Large intestine (tissue), 3 donors: ENCODE measurements at regions not wholly inside any gene's neighbourhood (a gene's known extent, or its start where the extent isn't known, plus 50 kb on each side); places are given as distances from the start of the nearest gene placed in this dataset.

ENCODE experiments used
- DNase-seq, 2 donors: peaks; one replicate each; pipeline versions ENCODE4 v3.0.0 to v3.0.0-alpha.2; 2013
- H3K27ac ChIP-seq: one replicate; pipeline ENCODE4 v1.5.1; 2013; ENCODE audit warnings: low read length
- H3K27me3 ChIP-seq: 2 replicates; pipeline ENCODE4 v1.6.1; 2013; ENCODE audit warnings: low read length; ENCODE audit not compliant: control insufficient read depth, insufficient read depth
- H3K36me3 ChIP-seq: 2 replicates; pipeline ENCODE4 v1.6.1; 2013; ENCODE audit warnings: low read length; ENCODE audit not compliant: control insufficient read depth, insufficient read depth
- H3K4me1 ChIP-seq: one replicate; pipeline ENCODE4 v1.6.1; 2013; ENCODE audit warnings: low read length; ENCODE audit not compliant: control insufficient read depth, insufficient read depth
- H3K4me3 ChIP-seq: one replicate; pipeline ENCODE4 v1.5.1; 2013; ENCODE audit warnings: low read length
- H3K9me3 ChIP-seq: one replicate; pipeline ENCODE4 v1.6.1; 2013; ENCODE audit warnings: mild to moderate bottlenecking, low read depth, low read length, moderate library complexity; ENCODE audit not compliant: control insufficient read depth
- WGBS: methylation state at CpG from one replicate; pipeline ENCODE4 v1.1.5; 2013; ENCODE audit warnings: low lambda C conversion rate; ENCODE audit not compliant: insufficient coverage; 5-methylcytosine and 5-hydroxymethylcytosine counted together

DNA sequence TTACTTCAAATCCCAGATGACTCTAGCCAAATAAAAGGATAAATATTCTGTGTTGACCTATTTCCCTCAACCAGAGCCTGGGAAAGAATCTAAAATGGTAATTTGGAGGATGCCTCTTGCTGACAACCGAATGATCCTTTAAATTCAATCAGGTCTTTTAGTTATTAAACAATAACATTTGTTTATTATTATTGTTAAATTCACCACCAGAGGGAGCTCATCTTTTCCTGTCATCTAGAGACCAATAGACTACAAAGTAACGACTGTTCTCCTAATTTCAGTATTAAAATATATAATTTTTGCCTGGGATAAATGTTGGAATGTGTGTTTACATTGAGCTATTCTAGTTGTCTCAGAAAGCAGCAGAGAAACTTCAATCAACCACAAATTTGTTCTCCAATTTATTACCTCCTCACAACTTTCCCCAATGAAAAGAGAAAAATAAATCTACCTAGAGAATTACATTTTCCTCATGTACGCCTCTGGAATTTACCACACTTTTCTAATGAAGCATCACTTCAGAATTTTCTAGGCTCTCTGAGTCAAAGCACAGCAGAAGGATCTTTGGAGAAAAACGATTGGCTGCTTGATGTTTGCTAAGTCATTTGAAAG lies 142.7 kb downstream of the SCG2 start:
- no peak for DNase-seq
- Histone ChIP-seq H3K4me1 (no peaks in the 10 kb centered on the region), H3K27me3 (no peaks in the 10 kb centered on the region), H3K27ac (no peak overlapping the region), H3K36me3 (no peaks in the 10 kb centered on the region), H3K4me3 (no peak overlapping the region), H3K9me3 (no peaks in the 10 kb centered on the region)
- 27% methylated on average over 2 of the region's 4 CpGs for WGBS

DNA sequence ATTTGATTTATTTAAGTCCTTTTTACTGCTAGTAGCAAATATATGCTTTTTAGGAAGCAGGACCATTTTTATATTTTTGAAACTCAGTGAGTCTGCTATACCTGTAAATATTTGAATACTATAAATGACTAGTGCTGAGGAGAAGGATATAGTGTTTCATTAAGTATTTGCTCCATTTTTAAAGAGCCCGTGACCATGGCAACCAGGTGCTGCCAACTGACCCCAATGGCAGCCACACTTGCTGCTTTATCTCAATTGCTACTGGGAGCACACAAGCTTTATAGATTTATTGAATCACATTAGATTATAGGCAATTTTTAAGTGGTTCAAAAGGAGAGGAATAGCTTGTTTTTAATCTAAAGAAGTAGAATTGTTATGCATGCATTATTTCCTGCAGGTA lies 142.0 kb downstream of the SCG2 start:
- Histone ChIP-seq H3K36me3 (no peaks in the 10 kb centered on the region), H3K4me1 (no peaks in the 10 kb centered on the region), H3K27ac (no peak overlapping the region), H3K4me3 (no peak overlapping the region), H3K9me3 (no peaks in the 10 kb centered on the region), H3K27me3 (no peaks in the 10 kb centered on the region)
- WGBS, result no CpG with 5 or more reads among the region's 1 CpG
- DNase-seq, result no peak

DNA sequence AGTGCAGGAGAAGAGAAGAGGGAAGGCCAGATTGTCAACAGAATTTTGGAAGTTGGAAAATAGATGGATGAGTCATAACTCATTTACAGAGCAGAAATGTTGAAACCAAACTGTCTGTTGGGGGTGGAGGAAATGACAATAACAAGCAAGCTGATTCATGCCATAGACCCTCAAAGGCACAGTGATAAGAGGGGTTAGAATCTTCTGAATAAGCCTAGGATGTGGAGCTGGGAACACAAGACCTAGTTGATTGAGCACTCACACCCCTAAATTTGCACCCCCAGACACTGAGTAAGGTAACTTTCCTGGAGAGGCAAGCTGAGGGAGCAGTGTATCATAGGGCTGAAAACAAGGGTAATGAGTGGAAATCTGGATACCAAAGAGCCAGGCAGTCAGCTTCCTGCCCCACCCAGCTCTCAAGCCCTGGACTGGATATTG lies 141.4 kb downstream of the SCG2 start:
- H3K9me3 ChIP-seq, result no peaks in the 10 kb centered on the region
- H3K4me3 ChIP-seq, result no peak overlapping the region
- H3K4me1 ChIP-seq, result no peaks in the 10 kb centered on the region
- no peaks in the 10 kb centered on the region for H3K27me3 ChIP-seq
- H3K36me3 ChIP-seq, result no peaks in the 10 kb centered on the region
- H3K27ac ChIP-seq, result no peak overlapping the region
- DNase-seq, result no peak

DNA sequence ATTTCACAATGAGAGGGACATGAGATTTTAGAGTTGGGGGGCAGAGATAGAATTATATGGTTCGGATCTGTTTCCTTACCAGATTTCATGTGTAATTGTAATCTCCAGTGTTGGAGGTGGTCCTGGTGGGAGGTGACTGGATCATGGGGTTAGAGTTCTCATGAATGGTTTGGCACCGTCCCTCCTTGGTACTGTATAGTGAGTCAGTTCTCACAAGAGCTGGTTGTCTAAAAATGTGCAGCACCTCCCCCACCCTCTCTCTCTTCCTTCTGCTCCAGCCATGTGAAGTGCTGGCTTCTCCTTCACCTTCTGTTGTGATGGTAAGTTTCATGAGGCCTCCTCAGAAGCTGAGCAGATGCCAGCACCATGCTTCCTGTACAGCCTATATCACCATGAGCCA lies 138.1 kb downstream of the SCG2 start:
- no peaks in the 10 kb centered on the region for H3K4me1 ChIP-seq
- WGBS, result no CpG with 5 or more reads among the region's 2 CpGs
- no peaks in the 10 kb centered on the region for H3K36me3 ChIP-seq
- no peak overlapping the region for H3K4me3 ChIP-seq
- no peaks in the 10 kb centered on the region for H3K27me3 ChIP-seq
- H3K27ac ChIP-seq, result no peak overlapping the region
- no peak for DNase-seq
- no peaks in the 10 kb centered on the region for H3K9me3 ChIP-seq

DNA sequence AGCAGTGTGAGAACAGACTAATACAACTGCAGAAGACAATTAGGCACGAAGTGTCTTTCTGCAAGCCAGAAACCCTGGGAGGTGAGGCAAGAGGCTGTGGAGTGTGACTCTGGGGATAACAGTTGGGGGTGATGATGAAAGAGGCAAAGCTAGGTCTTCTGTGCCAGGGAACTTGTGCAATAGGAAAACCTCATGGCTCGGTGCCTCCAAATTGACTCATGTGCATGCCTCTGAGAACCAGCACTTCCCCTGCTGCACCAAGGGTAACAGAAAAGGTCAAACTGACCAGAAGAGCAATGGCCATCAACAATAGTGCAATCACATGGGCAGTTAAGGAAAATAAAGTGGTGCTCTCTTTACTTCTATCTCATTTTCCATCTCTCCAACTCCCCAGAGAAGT lies 136.4 kb downstream of the SCG2 start:
- H3K4me1 ChIP-seq, result no peaks in the 10 kb centered on the region
- no peak for DNase-seq
- H3K36me3 ChIP-seq, result no peaks in the 10 kb centered on the region
- no CpG with 5 or more reads among the region's 2 CpGs for WGBS
- H3K27me3 ChIP-seq, result no peaks in the 10 kb centered on the region
- H3K9me3 ChIP-seq, result no peaks in the 10 kb centered on the region
- no peak overlapping the region for H3K4me3 ChIP-seq
- no peak overlapping the region for H3K27ac ChIP-seq

DNA sequence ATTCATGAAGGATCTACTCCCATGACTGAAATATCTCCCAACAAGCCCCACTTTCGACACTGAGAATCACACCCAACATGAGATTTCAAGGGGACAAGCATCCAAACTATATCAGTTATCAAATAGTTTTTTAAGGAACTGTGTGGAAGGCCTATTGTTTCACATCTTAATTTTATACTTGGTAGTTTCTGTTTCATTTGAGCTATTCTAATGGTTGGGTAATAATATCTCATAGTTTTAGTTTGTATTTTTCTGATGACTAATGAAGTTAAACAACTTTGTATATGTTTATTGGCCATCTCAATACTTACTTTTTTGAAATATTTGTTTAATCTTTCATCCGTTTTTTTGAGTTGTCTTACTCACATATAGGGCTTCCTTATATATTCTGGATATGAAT lies 135.0 kb downstream of the SCG2 start:
- DNase-seq, result no peak
- Histone ChIP-seq H3K36me3 (no peaks in the 10 kb centered on the region), H3K27me3 (no peaks in the 10 kb centered on the region), H3K27ac (no peak overlapping the region), H3K4me1 (no peaks in the 10 kb centered on the region), H3K4me3 (no peak overlapping the region), H3K9me3 (no peaks in the 10 kb centered on the region)
- 100% methylated on average over 1 of the region's 2 CpGs for WGBS

DNA sequence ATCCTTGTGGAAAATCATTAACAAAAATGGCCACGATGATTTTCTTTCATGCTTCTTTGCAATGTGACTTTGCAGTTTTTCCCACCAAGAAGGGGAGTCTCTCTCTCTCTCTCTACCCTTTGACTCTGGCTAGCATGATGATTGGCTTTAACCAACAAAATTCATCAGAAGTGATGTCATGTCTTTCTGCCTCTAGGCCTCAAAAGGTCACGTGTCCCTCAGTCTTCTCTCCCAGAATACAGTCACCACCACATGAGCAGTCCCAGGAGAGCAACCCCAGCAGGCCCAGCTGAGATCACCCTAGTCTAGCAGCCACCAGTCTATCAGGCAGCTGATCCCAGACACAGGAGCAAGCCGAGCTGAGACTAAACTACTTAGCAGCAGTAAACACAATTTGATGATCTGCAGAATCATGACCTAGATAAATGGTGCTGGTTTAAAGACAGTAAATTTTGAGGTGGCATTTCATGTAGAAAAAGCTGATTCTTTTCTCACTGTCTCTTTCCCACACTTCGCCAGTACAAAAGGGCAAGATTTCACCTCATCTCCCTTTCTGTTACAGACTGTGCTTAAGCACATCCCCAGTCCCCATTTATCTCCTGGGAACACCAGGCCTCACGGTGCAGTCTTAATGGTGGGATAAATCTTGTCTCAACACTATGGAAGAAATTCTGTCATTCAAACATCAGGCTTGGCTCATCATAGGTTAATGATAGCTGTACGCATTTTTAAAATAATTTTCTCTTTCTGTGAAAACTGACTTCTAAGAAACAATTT lies 132.7 kb downstream of the SCG2 start:
- no peak for DNase-seq
- H3K4me1 ChIP-seq, result no peaks in the 10 kb centered on the region
- no peak overlapping the region for H3K27ac ChIP-seq
- WGBS, result 62% methylated on average over 3 of the region's 6 CpGs
- H3K27me3 ChIP-seq, result no peaks in the 10 kb centered on the region
- no peaks in the 10 kb centered on the region for H3K9me3 ChIP-seq
- no peak overlapping the region for H3K4me3 ChIP-seq
- H3K36me3 ChIP-seq, result no peaks in the 10 kb centered on the region

DNA sequence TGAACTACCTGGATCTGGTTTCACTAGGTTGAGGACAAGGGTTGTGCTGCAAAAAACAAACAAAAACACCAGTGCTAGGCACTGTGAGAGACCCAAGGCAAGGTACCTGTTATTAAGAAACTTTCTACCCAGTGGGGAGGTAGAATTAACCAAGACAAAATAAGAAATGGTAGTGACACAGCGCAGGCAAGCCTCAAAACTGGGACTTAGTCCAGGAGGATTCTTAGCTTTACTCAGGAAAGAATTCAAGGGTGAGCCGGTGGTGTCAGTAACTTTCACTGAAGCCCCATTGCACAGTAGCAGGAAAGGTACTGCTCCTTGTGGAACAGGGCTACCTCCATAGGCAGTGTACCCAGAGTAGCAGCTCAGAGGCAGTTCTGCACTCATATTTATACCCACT lies 131.6 kb downstream of the SCG2 start:
- no CpG with 5 or more reads among the region's 2 CpGs for WGBS
- H3K36me3 ChIP-seq, result no peaks in the 10 kb centered on the region
- H3K4me1 ChIP-seq, result no peaks in the 10 kb centered on the region
- H3K27ac ChIP-seq, result no peak overlapping the region
- H3K9me3 ChIP-seq, result no peaks in the 10 kb centered on the region
- DNase-seq, result no peak
- no peaks in the 10 kb centered on the region for H3K27me3 ChIP-seq
- no peak overlapping the region for H3K4me3 ChIP-seq

DNA sequence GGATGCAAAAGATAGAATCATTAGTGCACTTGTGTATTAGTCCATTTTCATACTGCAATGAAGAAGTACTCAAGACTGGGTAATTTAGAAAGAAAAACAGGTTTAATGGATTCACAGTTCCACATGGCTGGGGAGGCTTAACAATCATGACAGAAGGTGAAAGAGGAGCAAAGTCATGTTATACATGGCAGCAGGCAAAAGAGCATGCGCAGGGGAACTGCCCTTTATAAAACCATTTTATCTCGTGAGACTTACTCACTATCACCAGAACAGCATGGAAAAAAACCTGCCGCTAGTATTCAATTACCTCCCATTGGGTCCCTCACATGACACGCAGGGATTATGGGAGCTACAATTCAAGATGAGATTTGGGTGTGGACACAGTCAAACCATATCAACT lies 129.4 kb downstream of the SCG2 start:
- Histone ChIP-seq H3K4me1 (no peaks in the 10 kb centered on the region), H3K9me3 (no peaks in the 10 kb centered on the region), H3K36me3 (no peaks in the 10 kb centered on the region), H3K27me3 (no peaks in the 10 kb centered on the region), H3K27ac (no peak overlapping the region), H3K4me3 (no peak overlapping the region)
- DNase-seq, result no peak
- WGBS, result 90% methylated on average over 2 of the region's 4 CpGs

DNA sequence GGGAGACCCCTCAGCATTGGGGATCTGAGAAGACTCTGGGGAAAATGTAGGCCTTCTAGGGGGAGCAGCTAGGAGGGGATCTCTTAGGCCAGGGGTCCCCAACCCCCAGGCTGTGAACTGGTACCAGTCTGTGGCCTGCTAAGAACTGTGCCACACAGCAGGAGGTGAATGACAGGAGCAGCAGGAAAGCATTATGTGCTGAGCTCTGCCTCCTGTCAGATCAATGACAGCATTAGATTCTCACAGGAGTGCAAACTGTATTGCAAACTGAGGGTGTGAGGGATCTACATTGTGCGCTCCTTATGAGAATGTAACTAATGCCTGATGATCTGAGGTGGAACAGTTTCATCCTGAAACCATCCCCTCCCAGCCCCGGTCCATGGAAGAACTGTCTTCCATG lies 127.3 kb downstream of the SCG2 start:
- no CpG with 5 or more reads among the region's 2 CpGs for WGBS
- H3K9me3 ChIP-seq, result no peaks in the 10 kb centered on the region

DNA sequence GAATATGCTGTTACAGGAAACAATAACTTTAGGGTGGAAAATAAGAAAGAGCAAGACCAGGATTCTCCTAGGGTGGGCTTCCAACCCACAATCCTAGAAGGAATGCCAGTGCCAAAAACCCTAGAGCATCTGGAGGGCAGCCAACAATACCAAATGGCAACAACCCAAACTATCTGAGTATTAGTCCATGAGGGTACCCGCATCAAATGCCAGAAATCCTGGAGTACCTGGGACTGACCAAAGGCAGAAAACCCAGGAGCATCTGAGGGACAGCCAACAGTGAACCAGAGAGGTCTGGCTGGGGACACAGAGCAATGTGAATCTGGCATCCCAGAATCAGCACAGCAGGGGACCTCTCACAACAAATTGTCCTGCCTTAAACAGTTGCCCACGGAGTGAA lies 126.3 kb downstream of the SCG2 start:
- DNase-seq, result no peak
- Histone ChIP-seq H3K4me1 (no peaks in the 10 kb centered on the region), H3K36me3 (no peaks in the 10 kb centered on the region), H3K27me3 (no peaks in the 10 kb centered on the region), H3K9me3 (no peaks in the 10 kb centered on the region), H3K27ac (no peak overlapping the region), H3K4me3 (no peak overlapping the region)
- WGBS, result 71% methylated on average over 1 of the region's 2 CpGs

More for the DNA sequence above, 127.3 kb downstream of the SCG2 start:
- H3K27ac ChIP-seq, result no peak overlapping the region
- no peaks in the 10 kb centered on the region for H3K27me3 ChIP-seq
- no peak overlapping the region for H3K4me3 ChIP-seq
- no peaks in the 10 kb centered on the region for H3K4me1 ChIP-seq
- no peaks in the 10 kb centered on the region for H3K36me3 ChIP-seq
- no peak for DNase-seq
